ENCODE measurements at regions not wholly inside any gene's neighbourhood (a gene's known extent, or its start where the extent isn't known, plus 50 kb on each side); places are given as distances from the start of the nearest gene placed in this dataset.

GRCh38 chr4:81874661-81875515 is 403.2 kb upstream of the RASGEF1B start:
- no peaks in the 10 kb centered on the region for H3K36me3 Mint-ChIP-seq (ENCODE audit: low read depth)
- H3K4me1 Mint-ChIP-seq (ENCODE audit: low read depth): no peaks in the 10 kb centered on the region
- H3K9me3 Mint-ChIP-seq: no peaks in the 10 kb centered on the region
- no peak overlapping the region for H3K4me3 Mint-ChIP-seq
- CTCF ChIA-PET: no interaction called here
- intact Hi-C loops (cut with micrococcal nuclease): no loop called here
- no peak for DNase-seq
- H3K27me3 Mint-ChIP-seq (ENCODE audit: low read depth): no peaks in the 10 kb centered on the region
- no peak overlapping the region for H3K27ac Mint-ChIP-seq

- Mint-ChIP-seq H3K4me3 (no peak overlapping the region), H3K4me1 (ENCODE audit: low read depth) (no peaks in the 10 kb centered on the region), H3K27me3 (ENCODE audit: low read depth) (no peaks in the 10 kb centered on the region), H3K9me3 (no peaks in the 10 kb centered on the region), H3K27ac (no peak overlapping the region), H3K36me3 (ENCODE audit: low read depth) (no peaks in the 10 kb centered on the region)
- CTCF ChIA-PET: interaction anchor here (0.6 kb wide), 1 partner anchor 13 kb away, joined by 3 read pairs; no protein-coding TSS in a partner anchor
- intact Hi-C loops (cut with micrococcal nuclease): no loop called here
- no peak for DNase-seq
Observed at GRCh38 chr4:81870275-81870674, 398.6 kb upstream of the RASGEF1B start.

- Mint-ChIP-seq H3K27ac (no peak overlapping the region), H3K27me3 (ENCODE audit: low read depth) (no peaks in the 10 kb centered on the region), H3K4me3 (no peak overlapping the region), H3K4me1 (ENCODE audit: low read depth) (no peaks in the 10 kb centered on the region), H3K9me3 (peaks cover under 1% of the 10 kb centered on the region), H3K36me3 (ENCODE audit: low read depth) (peaks cover 1% of the 10 kb centered on the region)
- no peak for DNase-seq
- intact Hi-C loops (cut with micrococcal nuclease): no loop called here
- CTCF ChIA-PET: no interaction called here
Observed at GRCh38 chr4:81860111-81860510, 388.4 kb upstream of the RASGEF1B start.

- H3K27me3 Mint-ChIP-seq (ENCODE audit: low read depth): no peaks in the 10 kb centered on the region
- H3K4me3 Mint-ChIP-seq: no peak overlapping the region
- peaks cover 12% of the 10 kb centered on the region for H3K4me1 Mint-ChIP-seq (ENCODE audit: low read depth)
- CTCF ChIA-PET: interaction anchor here (1.4 kb wide), 1 partner anchor 10 kb away, joined by 5 read pairs; no protein-coding TSS in a partner anchor
- no peak for DNase-seq
- peaks cover 13% of the 10 kb centered on the region for H3K36me3 Mint-ChIP-seq (ENCODE audit: low read depth)
- no peak overlapping the region for H3K27ac Mint-ChIP-seq
- H3K9me3 Mint-ChIP-seq: peaks cover 19% of the 10 kb centered on the region
- intact Hi-C loops (cut with micrococcal nuclease): no loop called here
Observed at GRCh38 chr4:81854406-81854805, 382.7 kb upstream of the RASGEF1B start.

- H3K4me3 Mint-ChIP-seq: no peak overlapping the region
- no peak overlapping the region for H3K27ac Mint-ChIP-seq
- CTCF ChIA-PET: interaction anchor here (1.7 kb wide), 1 partner anchor 385 kb away, joined by 5 read pairs; no protein-coding TSS in a partner anchor
Observed at GRCh38 chr4:81852031-81852715, 380.5 kb upstream of the RASGEF1B start.

GRCh38 chr4:81850701-81851100 is 379.0 kb upstream of the RASGEF1B start:
- Mint-ChIP-seq H3K36me3 (ENCODE audit: low read depth) (peaks cover 13% of the 10 kb centered on the region), H3K27ac (no peak overlapping the region), H3K9me3 (peaks cover 19% of the 10 kb centered on the region), H3K4me3 (no peak overlapping the region), H3K27me3 (ENCODE audit: low read depth) (no peaks in the 10 kb centered on the region), H3K4me1 (ENCODE audit: low read depth) (peaks cover 12% of the 10 kb centered on the region)
- DNase-seq: no peak
- intact Hi-C loops (cut with micrococcal nuclease): no loop called here
- CTCF ChIA-PET: interaction anchor here (0.8 kb wide), 1 partner anchor 10 kb away, joined by 3 read pairs; no protein-coding TSS in a partner anchor

More at GRCh38 chr4:81852031-81852715, 380.5 kb upstream of the RASGEF1B start:
- intact Hi-C loops (cut with micrococcal nuclease): no loop called here
- Mint-ChIP-seq H3K36me3 (ENCODE audit: low read depth) (peaks cover 13% of the 10 kb centered on the region), H3K9me3 (peaks cover 19% of the 10 kb centered on the region), H3K27me3 (ENCODE audit: low read depth) (no peaks in the 10 kb centered on the region), H3K4me1 (ENCODE audit: low read depth) (peaks cover 12% of the 10 kb centered on the region)
- DNase-seq: no peak

- Mint-ChIP-seq H3K36me3 (ENCODE audit: low read depth) (no peaks in the 10 kb centered on the region), H3K9me3 (no peaks in the 10 kb centered on the region), H3K4me1 (ENCODE audit: low read depth) (peaks cover 5% of the 10 kb centered on the region), H3K4me3 (no peak overlapping the region), H3K27ac (no peak overlapping the region), H3K27me3 (ENCODE audit: low read depth) (no peaks in the 10 kb centered on the region)
- intact Hi-C loops (cut with micrococcal nuclease): loop anchor here (2.0 to 10.0 kb wide), 3 partner anchors 19 to 423 kb away; no protein-coding TSS in a partner anchor
- CTCF ChIA-PET: interaction anchor here (0.9 to 6.1 kb wide), 7 partner anchors 8 to 437 kb away, joined by 3 to 60 read pairs (median 4); partner anchors contain the start of gene RASGEF1B
- no peak for DNase-seq
Observed at GRCh38 chr4:81845761-81846160, 374.1 kb upstream of the RASGEF1B start.

- CTCF ChIA-PET: interaction anchor here (0.6 to 6.1 kb wide), 13 partner anchors 9 to 423 kb away, joined by 3 to 60 read pairs (median 4); partner anchors contain the start of gene RASGEF1B
- H3K27me3 Mint-ChIP-seq (ENCODE audit: low read depth): no peaks in the 10 kb centered on the region
- H3K4me1 Mint-ChIP-seq (ENCODE audit: low read depth): peaks cover 7% of the 10 kb centered on the region
- H3K36me3 Mint-ChIP-seq (ENCODE audit: low read depth): no peaks in the 10 kb centered on the region
- no peak overlapping the region for H3K4me3 Mint-ChIP-seq
- H3K27ac Mint-ChIP-seq: no peak overlapping the region
- DNase-seq: no peak
- no peaks in the 10 kb centered on the region for H3K9me3 Mint-ChIP-seq
- intact Hi-C loops (cut with micrococcal nuclease): loop anchor here (2.0 to 10.0 kb wide), 3 partner anchors 18 to 424 kb away; no protein-coding TSS in a partner anchor
Observed at GRCh38 chr4:81845273-81845672, 373.6 kb upstream of the RASGEF1B start.

- intact Hi-C loops (cut with micrococcal nuclease): loop anchor here (1.0 to 10.0 kb wide), 7 partner anchors 18 to 438 kb away; no protein-coding TSS in a partner anchor
- CTCF ChIA-PET: interaction anchor here (0.6 to 6.1 kb wide), 18 partner anchors 8 to 445 kb away, joined by 3 to 60 read pairs (median 4); partner anchors contain the start of gene RASGEF1B
- H3K27me3 Mint-ChIP-seq (ENCODE audit: low read depth): no peaks in the 10 kb centered on the region
Observed at GRCh38 chr4:81844717-81845116, 373.0 kb upstream of the RASGEF1B start.

GRCh38 chr4:81839347-81840042 is 367.8 kb upstream of the RASGEF1B start:
- H3K27me3 Mint-ChIP-seq (ENCODE audit: low read depth): no peaks in the 10 kb centered on the region
- no peaks in the 10 kb centered on the region for H3K36me3 Mint-ChIP-seq (ENCODE audit: low read depth)
- no peaks in the 10 kb centered on the region for H3K9me3 Mint-ChIP-seq
- H3K4me1 Mint-ChIP-seq (ENCODE audit: low read depth): peaks cover 22% of the 10 kb centered on the region
- H3K4me3 Mint-ChIP-seq: no peak overlapping the region
- H3K27ac Mint-ChIP-seq: no peak overlapping the region
- intact Hi-C loops (cut with micrococcal nuclease): loop anchor here (1.0 to 10.0 kb wide), 3 partner anchors 11 to 187 kb away; no protein-coding TSS in a partner anchor
- DNase-seq: peak; percentile 53
- CTCF ChIA-PET: interaction anchor here (1.3 kb wide), 1 partner anchor 11 kb away, joined by 3 read pairs; no protein-coding TSS in a partner anchor

More at GRCh38 chr4:81844717-81845116, 373.0 kb upstream of the RASGEF1B start:
- Mint-ChIP-seq H3K4me3 (no peak overlapping the region), H3K4me1 (ENCODE audit: low read depth) (peaks cover 13% of the 10 kb centered on the region), H3K9me3 (no peaks in the 10 kb centered on the region), H3K36me3 (ENCODE audit: low read depth) (no peaks in the 10 kb centered on the region), H3K27ac (no peak overlapping the region)
- DNase-seq: peak; percentile 89

GRCh38 chr4:81838586-81838985 is 366.9 kb upstream of the RASGEF1B start:
- Mint-ChIP-seq H3K9me3 (no peaks in the 10 kb centered on the region), H3K4me1 (ENCODE audit: low read depth) (peaks cover 22% of the 10 kb centered on the region)
- CTCF ChIA-PET: no interaction called here

More at GRCh38 chr4:81838586-81838985, 366.9 kb upstream of the RASGEF1B start:
- H3K36me3 Mint-ChIP-seq (ENCODE audit: low read depth): no peaks in the 10 kb centered on the region
- no peaks in the 10 kb centered on the region for H3K27me3 Mint-ChIP-seq (ENCODE audit: low read depth)
- no peak overlapping the region for H3K4me3 Mint-ChIP-seq
- DNase-seq: no peak
- H3K27ac Mint-ChIP-seq: no peak overlapping the region
- intact Hi-C loops (cut with micrococcal nuclease): loop anchor here (2.0 kb wide), 1 partner anchor 186 kb away; no protein-coding TSS in a partner anchor

Measured in activated naive CD4-positive, alpha-beta T cell treated with anti-CD3 and anti-CD28 coated beads for 36 hours (primary cell).